Sigmoid colon (tissue), 4 donors: ENCODE measurements at regions not wholly inside any gene's neighbourhood (a gene's known extent, or its start where the extent isn't known, plus 50 kb on each side); places are given as distances from the start of the nearest gene placed in this dataset.

Experiments
- CTCF ChIP-seq, 4 experiments: fragments of 450-650 bp in 3 of 4; fragments of 200-600 bp in 1 of 4; IDR thresholded peaks; one replicate each; pipeline ENCODE4 v1.5.1; 2016 to 2019; ENCODE audit warnings: antibody characterized with exemption in 4 of 4, mild to moderate bottlenecking in 3 of 4, moderate library complexity in 2 of 4
- EP300 ChIP-seq, 4 donors: sonication (generic); formaldehyde crosslinking; IDR thresholded peaks; one replicate each; pipeline ENCODE4 v1.6.1; 2017; ENCODE audit warnings: antibody characterized with exemption in 4 of 4
- POLR2A ChIP-seq, 2 donors: fragments of 450-650 bp; IDR thresholded peaks; one replicate each; pipeline ENCODE4 v1.6.1; 2016; ENCODE audit warnings: antibody characterized with exemption in 2 of 2, mild to moderate bottlenecking in 2 of 2, moderate library complexity in 2 of 2
- POLR2AphosphoS5 ChIP-seq, 4 donors: sonication (generic); formaldehyde crosslinking; IDR thresholded peaks; one replicate each; pipeline ENCODE4 v1.6.1; 2017; ENCODE audit warnings: antibody characterized with exemption in 4 of 4

- no peak for TF ChIP-seq CTCF (IDR thresholded peaks at IDR 0.05)
- no peak for TF ChIP-seq POLR2AphosphoS5 (IDR thresholded peaks at IDR 0.05)
- TF ChIP-seq POLR2A (IDR thresholded peaks at IDR 0.05) = no peak
- TF ChIP-seq EP300 (IDR thresholded peaks at IDR 0.05) = no peak
Measured at GRCh38 chr17:70763018-70763417, 593.7 kb downstream of the KCNJ2 start.
